K562 (cell line): ENCODE measurements at regions not wholly inside any gene's neighbourhood (a gene's known extent, or its start where the extent isn't known, plus 50 kb on each side); places are given as distances from the start of the nearest gene placed in this dataset.

Source experiments
- ATAC-seq: fragments of 200-7000 bp; cut with Tn5 transposase; 3 replicates; pipeline ENCODE4 v1.9.1; 2020; ENCODE audit warnings: moderate library complexity
- BruUV-seq: library from RNA; stranded (reverse); fragments of 400-500 nt; replicated peaks from 2 replicates; lab custom pipeline; 2021; lab: Mats Ljungman, UMichigan
- CTCF ChIA-PET: fragments of 300-600 bp; formaldehyde crosslinking; extraction: SDS; loops from one replicate; lab custom pipeline; 2021; ENCODE audit warnings: low intra/inter-chr PET ratio; lab: Yijun Ruan, JAX
- POLR2A ChIA-PET: fragments of 300-600, 350-650 bp; sonication (Branson Sonifier 250); formaldehyde crosslinking; extraction: SDS; loops from one replicate; lab custom pipeline; 2021; ENCODE audit warnings: antibody characterized with exemption, inconsistent platforms; lab: Yijun Ruan, JAX
- DNase-seq, 4 experiments: peaks; one replicate each; pipeline versions ENCODE4 v3.0.0 to v3.0.0-alpha.2; 2011 to 2018; ENCODE audit warnings: low spot score in 3 of 4, mixed read lengths in 3 of 4; ENCODE audit errors: extremely low read depth in 1 of 4
- FAIRE-seq: peaks from 2 replicates; lab custom pipeline; 2011; peaks lifted over from hg19 to GRCh38; lab: Jason Lieb, UNC
- H2AFZ ChIP-seq: 2 replicates; pipeline ENCODE4 v1.6.0; 2011; ENCODE audit warnings: low read depth, low read length, control low read depth, inconsistent platforms
- H3K27ac ChIP-seq: fragments of 200-600 bp; 3 replicates; pipeline ENCODE4 v1.8.0; 2011; ENCODE audit warnings: low read depth, mild to moderate bottlenecking, control low read depth, inconsistent platforms, low read length, moderate library complexity, mixed read lengths; ENCODE audit errors: extremely low read depth
- H3K27me3 ChIP-seq, 2 experiments: fragments of 300-600 bp in 1 of 2; 2 replicates in 1 of 2; 3 replicates in 1 of 2; pipeline versions ENCODE4 v1.6.0 to v1.8.0; 2011; ENCODE audit warnings: inconsistent platforms in 2 of 2, low read length in 2 of 2, mild to moderate bottlenecking in 1 of 2, mixed read lengths in 1 of 2, moderate library complexity in 1 of 2; ENCODE audit not compliant: control insufficient read depth in 2 of 2, insufficient read depth in 2 of 2
- H3K36me3 ChIP-seq: fragments of 300-600 bp; 3 replicates; pipeline ENCODE4 v1.8.0; 2011; ENCODE audit warnings: mild to moderate bottlenecking, low read length, inconsistent platforms; ENCODE audit not compliant: control insufficient read depth, insufficient read depth
- H3K4me1 ChIP-seq, 2 experiments: fragments of 200-600 bp in 1 of 2; replicated peaks in 1 of 2; 2 replicates in 1 of 2; 3 replicates in 1 of 2; pipeline versions ENCODE4 v1.5.1 to v1.8.0; 2011; ENCODE audit warnings: inconsistent platforms in 2 of 2, low read length in 2 of 2, mild to moderate bottlenecking in 1 of 2, mixed read lengths in 1 of 2, moderate library complexity in 1 of 2; ENCODE audit not compliant: control insufficient read depth in 2 of 2, insufficient read depth in 2 of 2
- H3K4me2 ChIP-seq: 2 replicates; pipeline ENCODE4 v1.6.1; 2011; ENCODE audit warnings: low read length, control low read depth, inconsistent platforms, mixed read lengths; ENCODE audit not compliant: insufficient read depth
- H3K4me3 ChIP-seq: fragments of 200-600 bp; sonication (generic), shearing (Covaris generic); 2 replicates; pipeline ENCODE4 v1.5.1; 2016; ENCODE audit warnings: control low read depth, inconsistent platforms
- H3K79me2 ChIP-seq: fragments of 200-600 bp; 3 replicates; pipeline ENCODE4 v1.8.0; 2011; ENCODE audit warnings: low read length, inconsistent platforms; ENCODE audit not compliant: control insufficient read depth, insufficient read depth
- H3K9ac ChIP-seq, 2 experiments: 2 replicates each; pipeline versions ENCODE4 v1.6.0 to v1.6.1; 2011; ENCODE audit warnings: low read depth in 2 of 2, low read length in 2 of 2, control low read depth in 1 of 2, inconsistent platforms in 1 of 2, mild to moderate bottlenecking in 1 of 2, mixed read lengths in 1 of 2; ENCODE audit not compliant: insufficient read depth in 1 of 2
- H3K9me1 ChIP-seq: one replicate; pipeline ENCODE4 v1.6.0; 2011; ENCODE audit warnings: inconsistent platforms, mild to moderate bottlenecking, low read length, moderate library complexity; ENCODE audit not compliant: control insufficient read depth, insufficient read depth
- H3K9me3 ChIP-seq: replicated peaks from 2 replicates; pipeline ENCODE4 v1.5.1; 2011; ENCODE audit warnings: low read depth, low read length, inconsistent platforms; ENCODE audit not compliant: control insufficient read depth, insufficient read depth
- H4K20me1 ChIP-seq: replicated peaks from 2 replicates; pipeline ENCODE4 v1.6.1; 2011; ENCODE audit warnings: low read length, inconsistent platforms, mixed read lengths; ENCODE audit not compliant: control insufficient read depth, insufficient read depth
- ATF6 ChIP-seq: sonication (generic); formaldehyde crosslinking; IDR thresholded peaks from 2 replicates; pipeline ENCODE4 v1.4.0; 2020; ENCODE audit warnings: mild to moderate bottlenecking, missing genetic modification reagents
- CEBPB ChIP-seq: fragments of 450-650 bp; IDR thresholded peaks from 2 replicates; pipeline ENCODE4 v1.6.1; 2016; ENCODE audit warnings: missing genetic modification characterization, missing compliant biosample characterization
- CHD4 ChIP-seq: fragments of 200-600 bp; sonication (generic); IDR thresholded peaks from 3 replicates; pipeline ENCODE4 v1.6.1; 2012; ENCODE audit warnings: low read depth, mild to moderate bottlenecking, mixed read lengths, low read length, inconsistent platforms; ENCODE audit not compliant: insufficient read depth, insufficient replicate concordance, poor library complexity, severe bottlenecking
- KLF1 ChIP-seq: fragments of 450-650 bp; IDR thresholded peaks from 2 replicates; pipeline ENCODE4 v1.6.1; 2016; ENCODE audit warnings: missing genetic modification characterization, missing compliant biosample characterization
- TAF7 ChIP-seq: fragments of 450-650 bp; IDR thresholded peaks from 2 replicates; pipeline ENCODE4 v1.6.1; 2016; ENCODE audit warnings: missing genetic modification characterization, missing compliant biosample characterization
- ZBTB2 ChIP-seq: fragments of 450-650 bp; IDR thresholded peaks from 2 replicates; pipeline ENCODE4 v1.6.1; 2016; ENCODE audit warnings: antibody characterized with exemption
- ZNF586 ChIP-seq: fragments of 450-650 bp; formaldehyde crosslinking; conservative IDR thresholded peaks from 2 replicates; pipeline ENCODE4 v1.4.0; 2020; ENCODE audit warnings: mild to moderate bottlenecking, moderate library complexity
- WGBS: fragments of 100-300 bp; shearing (Covaris generic); methylation state at CpG from one replicate; pipeline ENCODE4 v1.1.6; 2016; ENCODE audit warnings: low coverage, mixed read lengths; ENCODE audit not compliant: insufficient coverage; ENCODE audit errors: missing lambda C conversion rate; 5-methylcytosine and 5-hydroxymethylcytosine counted together
- in situ Hi-C: fragments of 300-500 bp; cut with MboI; formaldehyde crosslinking; loops from 4 replicates; pipeline ENCODE4 v1.15.0; 2018; ENCODE audit warnings: inconsistent platforms, mixed read lengths
- intact Hi-C: fragments of 100-400 bp; cut with micrococcal nuclease; formaldehyde crosslinking; loops from 2 replicates; pipeline ENCODE4 v1.14.2; 2022
- TF ChIP-seq, protein P1 (sequence below): fragments of 450-650 bp; formaldehyde crosslinking; IDR thresholded peaks from 2 replicates; pipeline ENCODE4 v1.4.0; 2022; ENCODE audit warnings: mild to moderate bottlenecking, moderate library complexity
- TF ChIP-seq, protein P2 (sequence below): IDR thresholded peaks from 2 replicates; pipeline ENCODE4 v1.6.1; 2016; ENCODE audit warnings: missing genetic modification characterization, missing compliant biosample characterization
- TF ChIP-seq, protein P3 (sequence below): sonication (generic); formaldehyde crosslinking; IDR thresholded peaks from 2 replicates; pipeline ENCODE4 v1.8.0; 2022; ENCODE audit warnings: missing genetic modification reagents, mild to moderate bottlenecking, borderline replicate concordance
- TF ChIP-seq, protein P4 (sequence below): fragments of 450-650 bp; conservative IDR thresholded peaks from 2 replicates; pipeline ENCODE4 v1.6.1; 2016; ENCODE audit warnings: missing genetic modification characterization, low read depth, mild to moderate bottlenecking, control low read depth, missing compliant biosample characterization

DNA sequence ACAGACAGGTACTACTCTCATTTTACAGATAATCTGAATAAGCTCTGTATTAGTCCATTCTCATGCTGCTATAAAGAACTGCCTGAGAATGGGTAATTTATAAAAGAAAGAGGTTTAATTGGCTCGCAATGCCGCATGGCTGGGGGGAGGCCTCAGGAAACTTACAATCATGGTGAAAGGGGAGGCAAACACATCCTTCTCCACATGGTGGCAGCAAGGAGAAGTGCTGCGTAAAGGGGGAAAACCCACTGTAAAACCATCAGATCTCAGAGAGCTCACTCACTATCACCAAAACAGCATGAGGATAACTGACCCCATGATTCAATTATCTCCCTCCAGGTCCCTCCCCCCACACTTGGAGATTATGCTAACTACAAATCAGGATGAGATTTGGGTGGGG, 254.4 kb downstream of the KCNE4 start (continued):
- TF ChIP-seq, protein P1, sequence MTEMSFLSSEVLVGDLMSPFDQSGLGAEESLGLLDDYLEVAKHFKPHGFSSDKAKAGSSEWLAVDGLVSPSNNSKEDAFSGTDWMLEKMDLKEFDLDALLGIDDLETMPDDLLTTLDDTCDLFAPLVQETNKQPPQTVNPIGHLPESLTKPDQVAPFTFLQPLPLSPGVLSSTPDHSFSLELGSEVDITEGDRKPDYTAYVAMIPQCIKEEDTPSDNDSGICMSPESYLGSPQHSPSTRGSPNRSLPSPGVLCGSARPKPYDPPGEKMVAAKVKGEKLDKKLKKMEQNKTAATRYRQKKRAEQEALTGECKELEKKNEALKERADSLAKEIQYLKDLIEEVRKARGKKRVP = no peak
- TF ChIP-seq, all 486 proteins: peak for 1

DNA sequence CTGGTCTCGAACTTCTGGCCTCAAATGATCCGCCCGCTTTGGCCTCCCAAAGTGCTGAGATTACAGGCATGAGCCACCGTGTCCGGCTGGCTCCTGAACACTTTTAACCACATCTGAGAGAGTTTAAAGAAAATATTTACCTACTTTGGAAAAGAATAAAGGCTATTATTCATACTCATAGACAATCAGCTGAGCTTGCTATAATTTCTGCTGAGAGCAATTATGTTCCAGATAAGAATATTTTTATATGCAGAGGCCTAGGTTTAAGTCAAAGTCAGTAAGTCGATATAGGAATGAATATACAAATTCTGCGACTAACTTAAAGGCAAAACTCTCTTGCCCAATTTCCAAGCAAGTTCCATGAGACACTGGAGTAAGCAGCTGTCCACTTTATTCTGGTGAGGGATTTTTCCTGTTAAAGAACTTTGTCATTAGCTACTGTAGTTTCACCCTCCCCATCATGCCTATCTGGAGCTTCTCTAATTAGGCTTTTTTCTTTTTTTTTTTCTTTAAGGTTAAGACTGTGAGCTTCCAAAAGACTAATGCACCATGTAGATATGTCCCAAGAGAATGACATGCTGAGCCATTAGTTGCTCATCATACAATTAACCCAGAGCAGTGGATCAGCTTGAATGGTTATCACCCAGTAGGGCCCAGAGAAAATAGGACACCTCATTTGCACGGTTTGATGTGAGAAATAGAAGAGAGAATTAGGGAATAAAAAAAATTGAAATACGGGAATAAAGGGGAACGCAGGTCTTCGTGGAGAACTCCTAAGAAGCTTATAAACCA, 260.1 kb downstream of the KCNE4 start:
- no peak overlapping the region for H3K4me2 ChIP-seq
- H3K79me2 ChIP-seq = no peaks in the 10 kb centered on the region
- no peak overlapping the region for H3K4me3 ChIP-seq
- H3K27me3 ChIP-seq = no peaks in the 10 kb centered on the region
- H3K4me1 ChIP-seq = no peaks in the 10 kb centered on the region
- H3K9me1 ChIP-seq = no peaks in the 10 kb centered on the region
- no peak overlapping the region for H3K9ac ChIP-seq
- DNase-seq (no peak), FAIRE-seq (no peak), ATAC-seq (no peak)
- H3K27ac ChIP-seq = no peak overlapping the region
- POLR2A ChIA-PET = no interaction called here
- no peaks in the 10 kb centered on the region for H4K20me1 ChIP-seq
- in situ Hi-C loops (no loop called here), intact Hi-C loops (no loop called here)
- no peaks in the 10 kb centered on the region for H3K36me3 ChIP-seq
- H2AFZ ChIP-seq = no peak overlapping the region
- H3K9me3 ChIP-seq = no peaks in the 10 kb centered on the region
- CTCF ChIA-PET = no interaction called here
- no TSS peak for BruUV-seq
- WGBS = 2% methylated on average over 11 of the region's 11 CpGs
- TF ChIP-seq CEBPB (tag) (no peak), ATF6 (CRISPR knock-in tag) (no peak), ZBTB2 (no peak), KLF1 (tag) (no peak), CHD4 (no peak), ZNF586 (no peak), TAF7 (tag) (no peak)
- TF ChIP-seq, protein P2, sequence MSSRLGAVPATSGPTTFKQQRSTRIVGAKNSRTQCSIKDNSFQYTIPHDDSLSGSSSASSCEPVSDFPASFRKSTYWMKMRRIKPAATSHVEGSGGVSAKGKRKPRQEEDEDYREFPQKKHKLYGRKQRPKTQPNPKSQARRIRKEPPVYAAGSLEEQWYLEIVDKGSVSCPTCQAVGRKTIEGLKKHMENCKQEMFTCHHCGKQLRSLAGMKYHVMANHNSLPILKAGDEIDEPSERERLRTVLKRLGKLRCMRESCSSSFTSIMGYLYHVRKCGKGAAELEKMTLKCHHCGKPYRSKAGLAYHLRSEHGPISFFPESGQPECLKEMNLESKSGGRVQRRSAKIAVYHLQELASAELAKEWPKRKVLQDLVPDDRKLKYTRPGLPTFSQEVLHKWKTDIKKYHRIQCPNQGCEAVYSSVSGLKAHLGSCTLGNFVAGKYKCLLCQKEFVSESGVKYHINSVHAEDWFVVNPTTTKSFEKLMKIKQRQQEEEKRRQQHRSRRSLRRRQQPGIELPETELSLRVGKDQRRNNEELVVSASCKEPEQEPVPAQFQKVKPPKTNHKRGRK (tag) = no peak
- TF ChIP-seq, protein P3, sequence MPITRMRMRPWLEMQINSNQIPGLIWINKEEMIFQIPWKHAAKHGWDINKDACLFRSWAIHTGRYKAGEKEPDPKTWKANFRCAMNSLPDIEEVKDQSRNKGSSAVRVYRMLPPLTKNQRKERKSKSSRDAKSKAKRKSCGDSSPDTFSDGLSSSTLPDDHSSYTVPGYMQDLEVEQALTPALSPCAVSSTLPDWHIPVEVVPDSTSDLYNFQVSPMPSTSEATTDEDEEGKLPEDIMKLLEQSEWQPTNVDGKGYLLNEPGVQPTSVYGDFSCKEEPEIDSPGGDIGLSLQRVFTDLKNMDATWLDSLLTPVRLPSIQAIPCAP (CRISPR knock-in tag) = no peak
- TF ChIP-seq, protein P4, sequence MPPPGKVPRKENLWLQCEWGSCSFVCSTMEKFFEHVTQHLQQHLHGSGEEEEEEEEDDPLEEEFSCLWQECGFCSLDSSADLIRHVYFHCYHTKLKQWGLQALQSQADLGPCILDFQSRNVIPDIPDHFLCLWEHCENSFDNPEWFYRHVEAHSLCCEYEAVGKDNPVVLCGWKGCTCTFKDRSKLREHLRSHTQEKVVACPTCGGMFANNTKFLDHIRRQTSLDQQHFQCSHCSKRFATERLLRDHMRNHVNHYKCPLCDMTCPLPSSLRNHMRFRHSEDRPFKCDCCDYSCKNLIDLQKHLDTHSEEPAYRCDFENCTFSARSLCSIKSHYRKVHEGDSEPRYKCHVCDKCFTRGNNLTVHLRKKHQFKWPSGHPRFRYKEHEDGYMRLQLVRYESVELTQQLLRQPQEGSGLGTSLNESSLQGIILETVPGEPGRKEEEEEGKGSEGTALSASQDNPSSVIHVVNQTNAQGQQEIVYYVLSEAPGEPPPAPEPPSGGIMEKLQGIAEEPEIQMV (tag) = no peak
